ENCODE measurements at regions not wholly inside any gene's neighbourhood (a gene's known extent, or its start where the extent isn't known, plus 50 kb on each side); places are given as distances from the start of the nearest gene placed in this dataset.

DNA sequence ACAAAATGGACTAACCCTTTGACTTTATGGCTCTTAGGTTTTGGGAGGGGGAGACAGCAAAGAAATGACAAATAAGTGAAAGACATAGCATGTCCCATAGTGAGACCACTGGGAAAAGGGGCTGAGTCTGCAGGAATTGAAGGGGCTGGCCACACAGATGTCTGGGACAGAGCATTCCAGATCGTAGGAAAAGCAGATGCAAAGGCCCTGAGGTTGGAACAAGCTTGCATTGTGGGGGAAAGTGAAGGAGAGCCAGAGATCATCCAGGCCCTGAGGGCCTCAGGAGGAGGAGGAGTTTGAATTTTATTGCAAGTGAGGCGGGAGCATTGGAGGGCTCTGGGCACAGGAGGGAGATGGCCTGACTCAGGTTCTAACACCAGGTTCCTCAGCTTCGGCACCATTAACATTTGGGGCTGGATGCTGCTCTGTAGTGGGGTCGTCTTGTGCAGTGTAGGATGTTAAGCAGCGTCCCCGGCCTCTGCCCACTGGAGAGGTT is 97.5 kb downstream of the CEBPB start:
- no peaks in the 10 kb centered on the region for H3K36me3 ChIP-seq
- no peak overlapping the region for H3K27ac ChIP-seq
- no peaks in the 10 kb centered on the region for H3K27me3 ChIP-seq
- TF ChIP-seq, protein P1, sequence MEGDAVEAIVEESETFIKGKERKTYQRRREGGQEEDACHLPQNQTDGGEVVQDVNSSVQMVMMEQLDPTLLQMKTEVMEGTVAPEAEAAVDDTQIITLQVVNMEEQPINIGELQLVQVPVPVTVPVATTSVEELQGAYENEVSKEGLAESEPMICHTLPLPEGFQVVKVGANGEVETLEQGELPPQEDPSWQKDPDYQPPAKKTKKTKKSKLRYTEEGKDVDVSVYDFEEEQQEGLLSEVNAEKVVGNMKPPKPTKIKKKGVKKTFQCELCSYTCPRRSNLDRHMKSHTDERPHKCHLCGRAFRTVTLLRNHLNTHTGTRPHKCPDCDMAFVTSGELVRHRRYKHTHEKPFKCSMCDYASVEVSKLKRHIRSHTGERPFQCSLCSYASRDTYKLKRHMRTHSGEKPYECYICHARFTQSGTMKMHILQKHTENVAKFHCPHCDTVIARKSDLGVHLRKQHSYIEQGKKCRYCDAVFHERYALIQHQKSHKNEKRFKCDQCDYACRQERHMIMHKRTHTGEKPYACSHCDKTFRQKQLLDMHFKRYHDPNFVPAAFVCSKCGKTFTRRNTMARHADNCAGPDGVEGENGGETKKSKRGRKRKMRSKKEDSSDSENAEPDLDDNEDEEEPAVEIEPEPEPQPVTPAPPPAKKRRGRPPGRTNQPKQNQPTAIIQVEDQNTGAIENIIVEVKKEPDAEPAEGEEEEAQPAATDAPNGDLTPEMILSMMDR (IDR thresholded peaks at IDR 0.05 in 4 of 5, conservative IDR thresholded peaks at IDR 0.05 in 1 of 5): no peak
- no peak for TF ChIP-seq POLR2A (IDR thresholded peaks at IDR 0.05)
- H3K4me3 ChIP-seq: no peak overlapping the region
- intact Hi-C loops (cut with DNase I; ENCODE audit: low total_unique reads): no loop called here
- no peak for ATAC-seq
- no peaks in the 10 kb centered on the region for H3K9me3 ChIP-seq
- no peak for DNase-seq
- H3K4me1 ChIP-seq: peaks cover 47 to 57% of the 10 kb centered on the region in 2 donors
- in situ Hi-C loops (cut with MboI; ENCODE audit: low sequenced_read_pairs in 4 of 4): loop anchor here in 2 of 4 donors (10.0 to 25.0 kb wide), 3 partner anchors 93 to 174 kb away; partner anchors contain the start of gene CEBPB (in 1 of the 2)

DNA sequence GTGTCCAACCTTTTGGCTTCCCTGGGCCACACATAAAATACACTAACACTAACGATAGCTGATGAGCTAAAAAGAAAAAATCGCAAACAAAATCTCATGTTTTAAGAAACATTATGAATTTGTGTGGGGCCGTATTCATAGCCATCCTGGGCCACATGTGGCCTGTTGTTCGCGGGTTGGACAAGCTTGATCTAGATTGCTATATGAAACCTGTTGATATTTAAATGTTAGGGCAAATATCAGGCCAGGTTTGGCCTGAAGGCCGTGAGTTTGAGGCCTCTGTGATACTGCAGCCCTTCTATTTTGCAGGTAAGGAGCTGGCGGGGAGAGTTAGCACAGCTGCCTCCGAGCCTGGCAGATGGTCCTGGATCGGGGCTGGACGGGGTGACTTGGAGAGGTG is 99.0 kb downstream of the CEBPB start:
- Histone ChIP-seq H3K9me3 (no peaks in the 10 kb centered on the region), H3K27me3 (no peaks in the 10 kb centered on the region), H3K27ac (no peak overlapping the region), H3K4me3 (no peak overlapping the region), H3K36me3 (no peaks in the 10 kb centered on the region), H3K4me1 (peaks cover 34 to 45% of the 10 kb centered on the region in 2 donors)
- DNase-seq: no peak
- TF ChIP-seq, protein P1 (IDR thresholded peaks at IDR 0.05 in 4 of 5, conservative IDR thresholded peaks at IDR 0.05 in 1 of 5): no peak
- no peak for TF ChIP-seq POLR2A (IDR thresholded peaks at IDR 0.05)
- no peak for ATAC-seq
- in situ Hi-C loops (cut with MboI; ENCODE audit: low sequenced_read_pairs in 4 of 4): loop anchor here in 2 of 4 donors (10.0 to 25.0 kb wide), 3 partner anchors 95 to 173 kb away; partner anchors contain the start of gene CEBPB (in 1 of the 2)
- intact Hi-C loops (cut with DNase I; ENCODE audit: low total_unique reads): no loop called here

DNA sequence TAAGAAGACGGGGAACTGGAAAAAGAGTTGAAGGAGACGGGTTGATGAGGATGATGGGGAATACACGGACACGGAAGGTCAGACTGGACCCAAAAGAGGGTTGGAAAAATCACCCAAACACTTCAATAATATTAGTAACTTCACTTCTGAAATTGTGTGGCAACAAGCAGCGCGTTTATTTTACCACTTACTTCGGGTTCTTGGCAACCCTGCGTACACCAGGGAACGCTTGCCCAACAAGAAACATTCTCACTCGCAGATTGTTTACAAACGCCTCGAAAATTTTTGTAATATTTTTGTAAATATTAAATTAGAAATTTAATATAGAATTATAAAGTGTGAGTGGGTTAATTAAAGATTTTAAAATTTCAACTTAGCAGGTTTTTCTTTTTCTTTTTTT is 99.5 kb downstream of the CEBPB start:
- in situ Hi-C loops (cut with MboI; ENCODE audit: low sequenced_read_pairs in 4 of 4): loop anchor here in 2 of 4 donors (25.0 kb wide), 2 partner anchors 97 to 172 kb away; no protein-coding TSS in a partner anchor

DNA sequence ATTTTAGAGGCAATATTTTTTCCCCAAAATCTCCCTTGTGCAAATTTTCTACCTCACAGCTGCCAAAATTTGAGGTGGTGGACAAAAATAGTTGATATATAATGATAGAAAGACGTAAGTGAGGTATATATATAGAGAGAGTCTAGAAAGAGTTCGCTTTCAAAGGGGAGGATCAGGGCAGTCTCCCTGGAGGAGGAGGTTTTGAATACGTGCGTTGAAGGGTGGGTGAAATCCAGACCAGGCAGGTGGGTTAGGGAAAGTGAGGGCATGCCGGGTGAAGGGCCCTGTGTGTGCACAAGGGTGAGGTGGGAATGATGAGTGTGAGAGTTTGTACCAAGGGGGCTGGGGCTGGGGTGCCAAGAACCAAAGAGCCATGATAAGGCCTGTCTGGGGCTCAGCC is 100.2 kb downstream of the CEBPB start:
- H3K4me1 ChIP-seq: peaks cover 22 to 33% of the 10 kb centered on the region in 2 donors
- H3K4me3 ChIP-seq: no peak overlapping the region
- no peaks in the 10 kb centered on the region for H3K27me3 ChIP-seq
- H3K27ac ChIP-seq: peak overlapping the region; percentile 83 to 95 (median 85)
- DNase-seq: no peak
- H3K9me3 ChIP-seq: no peaks in the 10 kb centered on the region
- in situ Hi-C loops (cut with MboI; ENCODE audit: low sequenced_read_pairs in 4 of 4): loop anchor here in 2 of 4 donors (25.0 kb wide), 2 partner anchors 96 to 171 kb away; no protein-coding TSS in a partner anchor
- ATAC-seq: no peak
- TF ChIP-seq, protein P1 (IDR thresholded peaks at IDR 0.05 in 4 of 5, conservative IDR thresholded peaks at IDR 0.05 in 1 of 5): no peak
- no peak for TF ChIP-seq POLR2A (IDR thresholded peaks at IDR 0.05)
- no peaks in the 10 kb centered on the region for H3K36me3 ChIP-seq
- intact Hi-C loops (cut with DNase I; ENCODE audit: low total_unique reads): loop anchor here (5.0 to 10.0 kb wide), 3 partner anchors 86 to 176 kb away; partner anchors contain the start of gene UBE2V1

More for the DNA sequence above, 99.5 kb downstream of the CEBPB start:
- intact Hi-C loops (cut with DNase I; ENCODE audit: low total_unique reads): loop anchor here (5.0 to 10.0 kb wide), 3 partner anchors 87 to 175 kb away; partner anchors contain the start of gene UBE2V1
- Histone ChIP-seq H3K4me3 (no peak overlapping the region), H3K27ac (peak overlapping the region in 2 of 4 donors; percentile 83 to 84), H3K36me3 (no peaks in the 10 kb centered on the region), H3K4me1 (peaks cover 29 to 40% of the 10 kb centered on the region in 2 donors), H3K27me3 (no peaks in the 10 kb centered on the region), H3K9me3 (no peaks in the 10 kb centered on the region)
- DNase-seq (no peak), ATAC-seq (no peak)
- TF ChIP-seq POLR2A (IDR thresholded peaks at IDR 0.05): no peak
- TF ChIP-seq, protein P1 (IDR thresholded peaks at IDR 0.05 in 4 of 5, conservative IDR thresholded peaks at IDR 0.05 in 1 of 5): no peak

Data from gastrocnemius medialis (tissue), 4 donors.